ENCODE measurements at regions not wholly inside any gene's neighbourhood (a gene's known extent, or its start where the extent isn't known, plus 50 kb on each side); places are given as distances from the start of the nearest gene placed in this dataset.
"Not testable (repeated sequence)": the region's sequence is repeated elsewhere in the genome, so short reads cannot be mapped to it uniquely, and the experiment has no call there.

DNA sequence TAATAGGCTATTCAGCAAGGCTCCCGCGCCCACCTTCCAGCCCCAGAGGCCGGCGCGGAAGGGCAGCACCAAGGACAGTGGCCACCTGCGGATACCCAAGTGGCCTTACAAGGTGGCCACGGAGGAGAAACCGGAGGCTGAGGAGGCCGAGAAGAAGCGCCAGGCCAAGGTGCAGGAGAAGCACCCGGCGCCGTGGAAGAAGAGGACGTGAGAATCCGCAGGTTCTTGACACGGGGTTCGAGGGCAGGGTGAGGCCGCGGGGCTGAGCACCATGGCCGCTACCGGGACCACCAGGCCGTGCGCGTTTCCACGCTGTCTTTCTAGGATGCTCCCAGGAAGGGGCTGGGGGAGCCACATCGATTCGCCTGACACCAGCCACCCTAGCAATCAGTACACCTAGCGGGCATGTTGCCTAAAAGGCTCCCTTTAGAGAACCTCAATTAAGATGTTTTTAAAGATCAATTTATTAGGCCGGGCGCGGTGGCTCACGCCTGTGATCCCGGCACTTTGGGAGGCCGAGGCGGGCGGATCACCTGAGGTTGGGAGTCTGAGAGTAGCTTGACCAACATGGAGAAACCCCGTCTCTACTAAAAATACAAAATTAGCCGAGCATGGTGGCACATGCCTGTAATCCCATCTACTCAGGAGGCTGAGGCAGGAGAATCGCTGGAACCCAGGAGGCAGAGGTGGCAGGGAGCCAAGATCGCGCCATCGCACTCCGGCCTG is 134.3 kb upstream of the OR4C13 start:
- DNase-seq (ENCODE audit: low read depth): not testable (repeated sequence)

DNA sequence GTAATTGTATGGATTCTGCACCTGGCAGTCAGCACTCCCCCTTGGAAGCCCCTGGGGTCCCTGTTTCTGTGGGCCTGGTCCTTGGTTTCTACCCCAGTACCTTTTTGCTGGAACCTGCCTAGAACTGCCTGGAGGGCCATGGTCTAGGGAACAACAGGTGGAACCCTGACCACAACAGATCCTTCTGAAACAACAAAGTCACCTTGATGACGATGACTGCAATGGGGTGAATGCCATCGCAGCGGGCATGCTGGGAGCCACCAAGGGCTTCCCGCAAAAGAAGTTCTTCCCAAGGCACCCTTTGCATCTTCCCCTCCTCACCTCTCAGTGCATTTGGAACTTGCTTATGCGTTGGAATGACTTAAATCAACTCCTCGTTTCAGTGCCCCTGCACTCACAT is 129.0 kb upstream of the OR4C13 start:
- not testable (repeated sequence) for DNase-seq (ENCODE audit: low read depth)

DNA sequence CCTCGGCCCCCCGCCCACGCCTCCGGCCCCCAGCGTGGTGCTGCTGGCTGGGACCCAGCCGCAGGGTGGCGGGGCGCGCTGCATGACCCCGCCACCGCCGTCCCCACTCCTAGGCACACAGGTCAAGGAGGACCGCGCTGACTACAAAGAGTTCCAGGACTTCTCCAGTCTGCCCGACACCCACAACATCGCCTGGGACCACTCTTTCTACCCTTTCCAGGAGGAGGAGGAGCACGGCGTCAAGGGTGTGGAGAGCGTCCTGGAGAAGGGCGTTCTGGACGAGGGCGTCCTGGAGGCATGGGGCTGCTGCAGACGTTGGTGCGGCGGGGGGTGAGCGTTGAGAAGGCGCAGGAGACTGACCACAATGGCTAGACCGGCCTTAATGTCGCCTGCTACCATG is 101.7 kb upstream of the OR4C13 start:
- DNase-seq (ENCODE audit: low read depth): not testable (repeated sequence)

DNA sequence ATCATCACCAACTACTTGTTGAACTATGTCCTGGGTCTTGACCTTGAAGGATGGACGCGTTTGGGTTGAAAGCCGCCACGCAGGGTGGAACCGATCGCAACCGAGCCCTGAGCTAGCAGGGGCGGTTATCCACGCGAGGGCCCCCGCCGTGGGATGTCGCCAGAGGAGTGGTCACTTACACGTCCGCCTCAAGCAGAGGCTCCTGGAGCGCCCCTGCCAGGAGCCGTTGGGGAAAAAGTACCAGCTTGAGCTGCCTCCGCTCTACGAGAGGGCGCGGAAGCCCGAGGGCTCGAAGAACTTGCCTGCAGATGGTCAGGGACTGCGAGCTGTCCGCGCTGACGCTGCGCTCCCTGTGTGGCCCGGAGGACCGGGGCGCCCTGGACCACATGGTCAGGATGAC is 100.7 kb upstream of the OR4C13 start:
- DNase-seq (ENCODE audit: low read depth): no peak

DNA sequence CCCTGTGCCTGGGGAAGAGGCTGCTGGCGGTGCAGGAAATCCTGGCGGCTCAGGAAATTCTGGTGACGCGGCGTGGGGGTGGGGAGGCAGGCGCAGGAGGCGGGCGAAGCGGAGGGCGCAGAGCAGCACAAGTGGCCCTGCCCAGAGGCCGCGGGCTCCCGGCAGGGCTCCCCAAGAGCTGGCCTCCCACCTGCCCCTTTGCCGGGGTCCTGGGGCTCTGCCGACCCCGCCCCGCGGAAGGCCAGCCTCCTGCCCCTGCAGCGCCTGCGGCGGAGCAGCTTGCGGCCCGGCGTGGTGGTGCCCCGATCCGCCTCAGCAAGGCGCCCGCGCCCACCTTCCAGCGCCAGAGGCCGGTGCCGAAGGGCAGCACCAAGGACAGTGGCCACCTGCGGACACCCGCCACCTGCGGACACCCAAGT is 100.2 kb upstream of the OR4C13 start:
- no peak for DNase-seq (ENCODE audit: low read depth)

DNA sequence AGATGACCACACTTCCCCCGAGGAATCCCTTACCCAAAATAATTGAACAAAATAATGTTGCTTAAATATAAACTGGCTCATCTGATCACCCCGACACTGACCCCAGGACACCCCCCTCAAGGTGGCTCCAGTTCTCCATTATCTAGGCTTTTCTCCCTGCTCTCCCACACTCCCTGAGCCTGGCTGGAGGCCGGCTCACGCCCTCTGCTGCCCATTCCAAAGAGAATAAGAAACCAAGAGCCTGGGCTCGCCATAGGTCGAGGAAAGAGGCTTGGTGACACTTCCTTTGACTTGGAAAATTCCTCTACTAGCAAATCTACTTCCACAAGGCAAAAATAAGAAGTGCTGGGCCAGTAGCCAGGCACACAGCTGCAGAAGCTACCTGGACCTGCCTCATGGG is 63.3 kb upstream of the OR4C13 start:
- DNase-seq (ENCODE audit: low read depth): not testable (repeated sequence)

DNA sequence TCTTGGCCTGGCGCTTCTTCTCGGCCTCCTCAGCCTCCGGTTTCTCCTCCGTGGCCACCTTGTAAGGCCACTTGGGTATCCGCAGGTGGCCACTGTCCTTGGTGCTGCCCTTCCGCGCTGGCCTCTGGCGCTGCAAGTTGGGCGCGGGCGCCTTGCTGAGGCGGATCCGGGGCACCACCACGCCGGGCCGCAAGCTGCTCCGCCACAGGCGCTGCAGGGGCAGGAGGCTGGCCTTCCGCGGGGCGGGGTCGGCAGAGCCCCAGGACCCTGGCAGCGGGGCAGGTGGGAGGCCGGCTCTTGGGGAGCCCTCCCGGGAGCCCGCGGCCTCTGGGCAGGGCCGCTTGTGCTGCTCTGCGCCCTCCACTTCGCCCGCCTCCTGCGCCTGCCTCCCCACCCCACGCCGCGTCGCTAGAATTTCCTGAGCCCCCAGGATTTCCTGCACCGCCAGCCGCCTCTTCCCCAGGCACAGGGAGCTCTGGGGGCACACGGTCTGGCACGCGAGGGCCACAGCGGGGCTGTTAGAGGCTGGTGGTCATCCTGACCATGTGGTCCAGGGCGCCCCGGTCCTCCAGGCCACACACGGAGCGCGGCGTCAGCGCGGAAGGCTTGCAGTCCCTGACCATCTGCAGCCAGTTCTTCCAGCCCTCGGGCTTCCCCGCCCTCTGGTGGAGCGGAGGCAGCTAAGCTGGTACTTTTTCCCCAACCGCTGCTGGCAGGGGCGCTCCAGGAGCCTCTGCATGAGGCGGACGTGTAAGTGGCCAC is 60.1 kb upstream of the OR4C13 start:
- not testable (repeated sequence) for DNase-seq (ENCODE audit: low read depth)

DNA sequence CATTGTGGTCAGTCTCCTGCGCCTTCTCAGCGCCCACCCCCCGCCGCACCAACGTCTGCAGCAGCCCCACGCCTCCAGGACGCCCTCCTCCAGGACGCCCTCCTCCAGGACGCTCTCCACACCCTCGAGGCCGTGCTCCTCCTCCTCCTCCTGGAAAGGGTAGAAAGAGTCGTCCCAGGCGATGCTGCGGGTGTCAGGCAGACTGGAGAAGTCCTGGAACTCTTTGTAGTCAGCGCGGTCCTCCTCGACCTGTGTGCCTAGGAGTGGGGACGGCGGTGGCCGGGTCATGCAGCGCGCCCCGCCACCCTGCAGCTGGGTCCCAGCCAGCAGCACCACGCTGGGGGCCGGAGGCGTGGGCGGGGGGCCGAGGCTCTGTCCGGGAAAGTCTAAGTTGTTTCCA is 58.7 kb upstream of the OR4C13 start:
- not testable (repeated sequence) for DNase-seq (ENCODE audit: low read depth)

All from LHCN-M2 (cell line).